IMR-90 (cell line): ENCODE measurements at regions not wholly inside any gene's neighbourhood (a gene's known extent, or its start where the extent isn't known, plus 50 kb on each side); places are given as distances from the start of the nearest gene placed in this dataset.

ENCODE experiments used
- ATAC-seq: fragments of 200-7000 bp; cut with Tn5 transposase; 2 replicates; pipeline ENCODE4 v1.9.1; 2020; ENCODE audit warnings: low read depth, mild to moderate bottlenecking, moderate library complexity
- BruUV-seq: library from RNA; stranded (reverse); fragments of 400-500 nt; replicated peaks from 2 replicates; lab custom pipeline; 2021; lab: Mats Ljungman, UMichigan
- CTCF ChIA-PET: fragments of 300-600 bp; formaldehyde crosslinking; extraction: SDS; loops from one replicate; lab custom pipeline; 2021; ENCODE audit warnings: antibody characterized with exemption; lab: Yijun Ruan, JAX
- POLR2A ChIA-PET: fragments of 300-600 bp; sonication (Branson Sonifier 250); formaldehyde crosslinking; loops from one replicate; lab custom pipeline; 2022; ENCODE audit warnings: antibody characterized with exemption; ENCODE audit not compliant: unreplicated experiment; lab: Charles Lee
- DNase-seq: peaks from one replicate; pipeline ENCODE4 v3.0.0; 2013
- H2AFZ ChIP-seq: replicated peaks from 2 replicates; pipeline ENCODE3; 2013; ENCODE audit warnings: low read length, mild to moderate bottlenecking; ENCODE audit not compliant: poor library complexity
- H2AK5ac ChIP-seq: 2 replicates; pipeline ENCODE4 v1.6.1; 2013; ENCODE audit warnings: low read depth, low read length, inconsistent platforms
- H2AK9ac ChIP-seq: replicated peaks from 2 replicates; pipeline ENCODE3; 2013; ENCODE audit warnings: mild to moderate bottlenecking, low read depth, low read length, moderate library complexity; ENCODE audit not compliant: poor library complexity
- H2BK120ac ChIP-seq: 2 replicates; pipeline ENCODE4 v1.6.1; 2013; ENCODE audit warnings: low read depth, low read length, inconsistent platforms
- H2BK15ac ChIP-seq: 3 replicates; pipeline ENCODE4 v1.6.1; 2013; ENCODE audit warnings: low read depth, low read length, inconsistent platforms
- H2BK20ac ChIP-seq: 2 replicates; pipeline ENCODE4 v1.6.1; 2013; ENCODE audit warnings: low read depth, mild to moderate bottlenecking, inconsistent platforms, low read length, moderate library complexity
- H2BK5ac ChIP-seq: 2 replicates; pipeline ENCODE4 v1.6.1; 2013; ENCODE audit warnings: mild to moderate bottlenecking, low read depth, low read length, inconsistent platforms; ENCODE audit not compliant: poor library complexity, severe bottlenecking
- H3K14ac ChIP-seq: replicated peaks from 2 replicates; pipeline ENCODE4 v1.6.1; 2013; ENCODE audit warnings: low read depth, low read length, inconsistent platforms
- H3K18ac ChIP-seq: 2 replicates; pipeline ENCODE4 v1.6.1; 2013; ENCODE audit warnings: low read depth, low read length, control low read depth
- H3K23ac ChIP-seq: 2 replicates; pipeline ENCODE4 v1.6.1; 2013; ENCODE audit warnings: low read depth, low read length, inconsistent platforms
- H3K27ac ChIP-seq: 2 replicates; pipeline ENCODE4 v1.5.1; 2013; ENCODE audit warnings: mild to moderate bottlenecking, control low read depth, low read length; ENCODE audit not compliant: insufficient read depth
- H3K27me3 ChIP-seq: 2 replicates; pipeline ENCODE4 v1.6.1; 2013; ENCODE audit warnings: low read length; ENCODE audit not compliant: control insufficient read depth, insufficient read depth
- H3K36me3 ChIP-seq: 2 replicates; pipeline ENCODE4 v1.6.1; 2013; ENCODE audit warnings: low read length, mixed read lengths; ENCODE audit not compliant: control insufficient read depth, insufficient read depth
- H3K4ac ChIP-seq: 2 replicates; pipeline ENCODE4 v1.6.1; 2013; ENCODE audit warnings: low read depth, low read length, inconsistent platforms
- H3K4me1 ChIP-seq: 2 replicates; pipeline ENCODE4 v1.6.1; 2013; ENCODE audit warnings: low read length, mixed read lengths; ENCODE audit not compliant: control insufficient read depth, insufficient read depth
- H3K4me2 ChIP-seq: 2 replicates; pipeline ENCODE4 v1.6.1; 2013; ENCODE audit warnings: low read depth, mild to moderate bottlenecking, control low read depth, low read length, moderate library complexity
- H3K4me3 ChIP-seq: 2 replicates; pipeline ENCODE4 v1.5.1; 2013; ENCODE audit warnings: low read depth, mild to moderate bottlenecking, control low read depth, low read length, moderate library complexity; ENCODE audit not compliant: insufficient read depth
- H3K56ac ChIP-seq: 2 replicates; pipeline ENCODE4 v1.6.1; 2013; ENCODE audit warnings: low read length, inconsistent platforms; ENCODE audit not compliant: insufficient read depth; ENCODE audit errors: extremely low read depth
- H3K79me1 ChIP-seq, 2 experiments: 2 replicates each; pipeline ENCODE4 v1.6.1; 2013; ENCODE audit warnings: low read length in 2 of 2, inconsistent platforms in 1 of 2, low read depth in 1 of 2
- H3K9ac ChIP-seq: 2 replicates; pipeline ENCODE4 v1.6.1; 2013; ENCODE audit warnings: low read depth, low read length, control low read depth
- H3K9me1 ChIP-seq: 2 replicates; pipeline ENCODE4 v1.6.1; 2013; ENCODE audit warnings: low read length, inconsistent platforms; ENCODE audit not compliant: insufficient read depth
- H3K9me3 ChIP-seq: 2 replicates; pipeline ENCODE4 v1.6.1; 2013; ENCODE audit warnings: low read length; ENCODE audit not compliant: control insufficient read depth, insufficient read depth
- H4K20me1 ChIP-seq: 2 replicates; pipeline ENCODE4 v1.6.1; 2013; ENCODE audit warnings: low read length, inconsistent platforms; ENCODE audit not compliant: insufficient read depth
- H4K5ac ChIP-seq: 2 replicates; pipeline ENCODE4 v1.6.1; 2013; ENCODE audit warnings: mild to moderate bottlenecking, low read depth, low read length, control low read depth
- H4K8ac ChIP-seq, 2 experiments: 2 replicates each; pipeline ENCODE4 v1.6.1; 2013; ENCODE audit warnings: low read depth in 2 of 2, low read length in 2 of 2, control low read depth in 1 of 2, inconsistent platforms in 1 of 2
- H4K91ac ChIP-seq: 2 replicates; pipeline ENCODE4 v1.6.1; 2013; ENCODE audit warnings: low read depth, low read length, inconsistent platforms; ENCODE audit not compliant: insufficient read depth
- FOS ChIP-seq: fragments of 150-350 bp; IDR thresholded peaks from 2 replicates; pipeline ENCODE4 v1.6.1; 2016; ENCODE audit warnings: low read depth, low read length
- RAD21 ChIP-seq: IDR thresholded peaks from 2 replicates; pipeline ENCODE4 v1.6.1; 2012; ENCODE audit warnings: low read length, improper control_type of control experiment
- SMC3 ChIP-seq: fragments of 150-350 bp; IDR thresholded peaks from 2 replicates; pipeline ENCODE4 v1.6.1; 2016; ENCODE audit warnings: low read depth, mild to moderate bottlenecking, antibody characterized with exemption, low read length, moderate library complexity
- WGBS, 2 experiments: methylation state at CpG; one replicate each; pipeline versions ENCODE4 v1.1.5 to v1.1.7; 2013; ENCODE audit warnings: missing lambda C conversion rate in 2 of 2; ENCODE audit not compliant: insufficient read length in 1 of 2; ENCODE audit errors: extremely low coverage in 2 of 2; 5-methylcytosine and 5-hydroxymethylcytosine counted together
- dilution Hi-C: fragments of 300-500 bp; cut with HindIII; formaldehyde crosslinking; loops from one replicate; pipeline ENCODE4 v1.14.3; 2018; ENCODE audit warnings: low sequenced_read_pairs; ENCODE audit not compliant: unreplicated experiment
- in situ Hi-C: fragments of 300-500 bp; cut with MboI; formaldehyde crosslinking; loops from 3 replicates; pipeline ENCODE4 v1.14.3; 2019; ENCODE audit warnings: low sequenced_read_pairs, inconsistent platforms, mixed read lengths
- intact Hi-C: fragments of 100-400 bp; cut with micrococcal nuclease; formaldehyde crosslinking; loops from 2 replicates; pipeline ENCODE4 v1.10.0; 2022

DNA sequence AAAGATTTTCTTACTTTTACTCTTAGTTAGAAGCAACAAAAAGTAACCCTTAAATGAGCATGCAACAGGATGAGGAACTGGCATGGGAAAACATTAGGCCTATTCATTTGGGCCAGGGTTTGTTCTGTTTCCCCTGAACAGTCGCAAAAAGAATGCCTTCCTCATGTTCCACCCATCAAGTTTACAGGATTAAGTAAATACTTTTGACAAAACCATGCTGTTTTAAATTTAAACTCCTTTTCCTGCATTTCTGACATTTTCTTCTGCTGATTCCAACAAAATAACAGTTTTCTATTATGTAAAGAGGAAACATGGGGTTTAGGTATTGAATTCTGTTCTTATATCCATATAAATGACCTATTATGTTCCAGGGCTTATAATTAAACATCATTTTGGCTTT is 236.6 kb upstream of the ACTBL2 start:
- Histone ChIP-seq H3K4me2 (no peak overlapping the region), H3K36me3 (no peaks in the 10 kb centered on the region), H3K9ac (no peak overlapping the region), H4K91ac (no peak overlapping the region), H3K18ac (no peak overlapping the region), H3K4me3 (no peak overlapping the region), H3K56ac (no peak overlapping the region), H2BK5ac (peak overlapping the region; percentile 75), H3K4ac (peak overlapping the region; percentile 63; the same call in 1 of the 2 replicates), H2BK120ac (peak overlapping the region; percentile 81), H3K27me3 (no peaks in the 10 kb centered on the region), H3K79me1 (no peaks in the 10 kb centered on the region), H2AK9ac (no peak overlapping the region), H2BK20ac (peak overlapping the region; percentile 94), H3K9me1 (peaks cover 3% of the 10 kb centered on the region; the same call in 1 of the 2 replicates), H4K5ac (no peak overlapping the region), H4K20me1 (no peaks in the 10 kb centered on the region), H2BK15ac (0 out of 3 replicates have a peak overlapping the region, but pooled peaks have one; percentile 68), H2AFZ (no peak overlapping the region), H3K27ac (peak overlapping the region; percentile 85; the same call in 1 of the 2 replicates), H3K14ac (peak overlapping the region; percentile 69; the same call in 1 of the 2 replicates), H4K8ac (peak overlapping the region; percentile 35 to 46; a peak in 1 of 4 replicates), H3K4me1 (peaks cover 12% of the 10 kb centered on the region), H3K23ac (peak overlapping the region; percentile 10; the same call in 1 of the 2 replicates), H2AK5ac (no peak overlapping the region; the same call in 1 of the 2 replicates), H3K9me3 (no peaks in the 10 kb centered on the region)
- dilution Hi-C loops = no loop called here
- no peak for TF ChIP-seq SMC3
- TF ChIP-seq RAD21 = no peak
- TF ChIP-seq FOS = no peak
- DNase-seq = no peak
- no TSS peak for BruUV-seq
- intact Hi-C loops = loop anchor here (10.0 kb wide), 1 partner anchor 746 kb away; the partner anchor contains the start of gene PLK2
- in situ Hi-C loops = no loop called here
- ATAC-seq = peak; percentile 36
- POLR2A ChIA-PET = no interaction called here
- no CpG with 5 or more reads among the region's 1 CpG for WGBS, 2 experiments
- CTCF ChIA-PET = no interaction called here
